PC-3 (cell line): ENCODE measurements at regions not wholly inside any gene's neighbourhood (a gene's known extent, or its start where the extent isn't known, plus 50 kb on each side); places are given as distances from the start of the nearest gene placed in this dataset.

Experiments
- ATAC-seq: fragments of 200-7000 bp; cut with Tn5 transposase; 2 replicates; pipeline ENCODE4 v1.9.1; 2020; ENCODE audit warnings: mild to moderate bottlenecking, moderate library complexity
- BruUV-seq: library from RNA; stranded (reverse); fragments of 400-500 nt; replicated peaks from 2 replicates; lab custom pipeline; 2021; lab: Mats Ljungman, UMichigan
- CTCF ChIA-PET: fragments of 300-600 bp; sonication (Branson Sonifier 250); formaldehyde crosslinking; loops from one replicate; lab custom pipeline; 2022; ENCODE audit warnings: antibody characterized with exemption; lab: Charles Lee
- POLR2A ChIA-PET: fragments of 300-600 bp; sonication (Branson Sonifier 250); formaldehyde crosslinking; loops from one replicate; lab custom pipeline; 2022; ENCODE audit warnings: antibody characterized with exemption; ENCODE audit not compliant: unreplicated experiment; lab: Charles Lee
- DNase-seq: peaks from one replicate; pipeline ENCODE4 v3.0.0-alpha.2; 2015
- H2AFZ ChIP-seq: fragments of 300-600 bp; sonication (generic); 2 replicates; pipeline ENCODE4 v1.6.0; 2016; ENCODE audit warnings: antibody characterized with exemption, low read length
- H3F3A ChIP-seq: fragments of 300-600 bp; sonication (generic); one replicate; pipeline ENCODE4 v1.6.0; 2017; ENCODE audit warnings: antibody characterized with exemption, low read length, control low read depth, mild to moderate bottlenecking; ENCODE audit not compliant: unreplicated experiment
- H3K27ac ChIP-seq: fragments of 300-600 bp; sonication (generic); 2 replicates; pipeline ENCODE4 v1.5.1; 2016; ENCODE audit warnings: mild to moderate bottlenecking, low read length
- H3K27me3 ChIP-seq: fragments of 300-600 bp; sonication (generic); 2 replicates; pipeline ENCODE4 v1.6.1; 2016; ENCODE audit warnings: low read length, mixed read lengths
- H3K36me3 ChIP-seq: fragments of 300-600 bp; sonication (generic); 2 replicates; pipeline ENCODE4 v1.6.1; 2016; ENCODE audit warnings: low read depth, mixed run types, low read length, mixed read lengths
- H3K4me1 ChIP-seq: fragments of 300-600 bp; sonication (generic); 2 replicates; pipeline ENCODE4 v1.5.1; 2016; ENCODE audit warnings: low read length; ENCODE audit not compliant: insufficient read depth
- H3K4me2 ChIP-seq: fragments of 300-600 bp; sonication (generic); 2 replicates; pipeline ENCODE4 v1.6.0; 2016; ENCODE audit warnings: low read length
- H3K4me3 ChIP-seq: fragments of 300-600 bp; sonication (generic); 2 replicates; pipeline ENCODE4 v1.5.1; 2016; ENCODE audit warnings: mild to moderate bottlenecking, low read length, mixed read lengths
- H3K79me2 ChIP-seq: fragments of 300-600 bp; sonication (generic); 2 replicates; pipeline ENCODE4 v1.6.1; 2017; ENCODE audit warnings: low read length, mixed read lengths
- H3K9ac ChIP-seq: fragments of 300-600 bp; sonication (generic); 2 replicates; pipeline ENCODE4 v1.6.0; 2016; ENCODE audit warnings: mild to moderate bottlenecking, low read length
- H3K9me2 ChIP-seq: fragments of 300-600 bp; sonication (generic); replicated peaks from 2 replicates; pipeline ENCODE4 v1.6.1; 2016; ENCODE audit warnings: mixed run types, low read length, mixed read lengths
- H3K9me3 ChIP-seq: fragments of 300-600 bp; sonication (generic); 2 replicates; pipeline ENCODE4 v1.6.1; 2016; ENCODE audit warnings: low read length, mixed read lengths
- H4K20me1 ChIP-seq: fragments of 300-600 bp; sonication (generic); 2 replicates; pipeline ENCODE4 v1.6.1; 2016; ENCODE audit warnings: low read length, mixed read lengths
- CTCF ChIP-seq: fragments of 300-600 bp; sonication (generic); conservative IDR thresholded peaks from 2 replicates; pipeline ENCODE4 v1.5.1; 2017; ENCODE audit warnings: antibody characterized with exemption, low read depth, mild to moderate bottlenecking, low read length
- EZH2 ChIP-seq: fragments of 300-600 bp; sonication (generic); IDR thresholded peaks from one replicate; pipeline ENCODE4 v1.6.1; 2017; ENCODE audit warnings: antibody characterized with exemption, mild to moderate bottlenecking, low read length; ENCODE audit not compliant: unreplicated experiment
- EZH2phosphoT487 ChIP-seq: fragments of 300-600 bp; sonication (generic); IDR thresholded peaks from 2 replicates; pipeline ENCODE4 v1.6.1; 2018; ENCODE audit warnings: mild to moderate bottlenecking, antibody characterized with exemption, low read length, borderline replicate concordance
- intact Hi-C: fragments of 100-400 bp; cut with micrococcal nuclease; formaldehyde crosslinking; loops from 2 replicates; pipeline ENCODE4 v1.9.0; 2023

- Histone ChIP-seq H3K9me3 (no peaks in the 10 kb centered on the region), H3K27me3 (no peaks in the 10 kb centered on the region), H3K79me2 (no peaks in the 10 kb centered on the region), H3K9me2 (no peaks in the 10 kb centered on the region), H3K36me3 (no peaks in the 10 kb centered on the region), H3F3A (no peaks in the 10 kb centered on the region), H3K4me3 (no peak overlapping the region), H3K9ac (no peak overlapping the region), H3K27ac (no peak overlapping the region), H4K20me1 (no peaks in the 10 kb centered on the region), H2AFZ (no peak overlapping the region), H3K4me2 (peak overlapping the region; percentile 39), H3K4me1 (peaks cover 18% of the 10 kb centered on the region)
- TF ChIP-seq EZH2phosphoT487 (no peak), EZH2 (no peak), CTCF (no peak)
- intact Hi-C loops, result no loop called here
- CTCF ChIA-PET, result no interaction called here
- POLR2A ChIA-PET, result no interaction called here
- no TSS peak for BruUV-seq
- ATAC-seq (peak; percentile 76), DNase-seq (peak; percentile 30)
Observed at GRCh38 chr5:96245140-96246091, 187.6 kb downstream of the PCSK1 start.

DNA sequence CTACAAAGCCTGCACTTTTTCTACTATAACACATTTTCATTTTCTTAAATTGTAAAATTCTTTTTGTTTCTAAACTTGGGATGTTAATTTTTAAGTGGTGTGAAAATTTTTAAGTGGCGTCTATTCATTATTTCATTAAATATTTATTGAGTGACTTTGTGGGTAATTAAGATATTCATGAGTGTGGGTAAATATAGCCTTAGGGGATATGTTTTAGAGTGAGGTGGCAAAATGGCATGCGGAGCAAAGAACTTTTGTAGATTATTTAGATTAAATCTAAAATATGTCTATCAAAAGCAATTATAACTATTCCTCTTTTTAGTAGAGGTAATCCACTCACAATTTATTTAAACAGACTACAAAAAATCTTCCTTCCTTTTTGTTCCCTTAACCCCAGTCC is 188.4 kb downstream of the PCSK1 start:
- intact Hi-C loops, result no loop called here

More for the DNA sequence above, 188.4 kb downstream of the PCSK1 start:
- H4K20me1 ChIP-seq, result no peaks in the 10 kb centered on the region
- TF ChIP-seq CTCF, result no peak
- TF ChIP-seq EZH2phosphoT487, result no peak
- TF ChIP-seq EZH2, result no peak
- ChIA-PET CTCF (no interaction called here), POLR2A (interaction anchor here (0.6 kb wide), 1 partner anchor 328 kb away, joined by 6 read pairs; no protein-coding TSS in a partner anchor)
- no peaks in the 10 kb centered on the region for H3K79me2 ChIP-seq
- no peaks in the 10 kb centered on the region for H3K9me3 ChIP-seq
- no peaks in the 10 kb centered on the region for H3K27me3 ChIP-seq
- H3K9ac ChIP-seq, result no peak overlapping the region
- DNase-seq (no peak), ATAC-seq (no peak)
- H3K9me2 ChIP-seq, result no peaks in the 10 kb centered on the region
- no peaks in the 10 kb centered on the region for H3K36me3 ChIP-seq
- H3K4me2 ChIP-seq, result peak overlapping the region; percentile 39; the same call in 1 of the 2 replicates
- H3K4me1 ChIP-seq, result peaks cover 18% of the 10 kb centered on the region
- no peak overlapping the region for H2AFZ ChIP-seq
- H3K4me3 ChIP-seq, result no peak overlapping the region
- BruUV-seq, result no TSS peak
- H3K27ac ChIP-seq, result no peak overlapping the region
- H3F3A ChIP-seq, result no peaks in the 10 kb centered on the region
